ENCODE measurements at regions not wholly inside any gene's neighbourhood (a gene's known extent, or its start where the extent isn't known, plus 50 kb on each side); places are given as distances from the start of the nearest gene placed in this dataset.
A peak's percentile ranks its signal among the peaks of the same experiment; 100 is the strongest.

GRCh38 chr2:155250800-155251199, 552.3 kb downstream of the KCNJ3 start:
- no peaks in the 10 kb centered on the region for H3K27me3 ChIP-seq (ENCODE audit: low read depth)
- H3K4me3 ChIP-seq = no peak overlapping the region
- H3K36me3 ChIP-seq = no peaks in the 10 kb centered on the region
- intact Hi-C loops (cut with micrococcal nuclease) = no loop called here
- no peaks in the 10 kb centered on the region for H3K9me3 ChIP-seq (replicated peaks)
- no peak for DNase-seq
- peak; percentile 25 for TF ChIP-seq CTCF (IDR thresholded peaks at IDR 0.05; ENCODE audit: borderline replicate concordance)
- H3K27ac ChIP-seq (replicated peaks) = no peak overlapping the region
- no peaks in the 10 kb centered on the region for H3K4me1 ChIP-seq

- Histone ChIP-seq H3K36me3 (no peaks in the 10 kb centered on the region), H3K27ac (replicated peaks) (no peak overlapping the region), H3K9me3 (replicated peaks) (no peaks in the 10 kb centered on the region), H3K27me3 (ENCODE audit: low read depth) (no peaks in the 10 kb centered on the region), H3K4me1 (no peaks in the 10 kb centered on the region), H3K4me3 (no peak overlapping the region)
- intact Hi-C loops (cut with micrococcal nuclease) = no loop called here
- no peak for DNase-seq
- TF ChIP-seq CTCF (IDR thresholded peaks at IDR 0.05; ENCODE audit: borderline replicate concordance) = no peak
Measured at GRCh38 chr2:155240176-155240575, 541.7 kb downstream of the KCNJ3 start.

- Histone ChIP-seq H3K4me1 (no peaks in the 10 kb centered on the region), H3K27ac (replicated peaks) (no peak overlapping the region), H3K36me3 (no peaks in the 10 kb centered on the region), H3K9me3 (replicated peaks) (no peaks in the 10 kb centered on the region), H3K27me3 (ENCODE audit: low read depth) (no peaks in the 10 kb centered on the region), H3K4me3 (no peak overlapping the region)
- no peak for DNase-seq
- intact Hi-C loops (cut with micrococcal nuclease) = no loop called here
- no peak for TF ChIP-seq CTCF (IDR thresholded peaks at IDR 0.05; ENCODE audit: borderline replicate concordance)
Measured at GRCh38 chr2:155235710-155236109, 537.2 kb downstream of the KCNJ3 start.

GRCh38 chr2:155223781-155224406, 525.4 kb downstream of the KCNJ3 start:
- DNase-seq = no peak
- H3K36me3 ChIP-seq = no peaks in the 10 kb centered on the region
- no peaks in the 10 kb centered on the region for H3K9me3 ChIP-seq (replicated peaks)
- peak; percentile 50 for TF ChIP-seq CTCF (IDR thresholded peaks at IDR 0.05; ENCODE audit: borderline replicate concordance)
- no peak overlapping the region for H3K4me3 ChIP-seq
- H3K27me3 ChIP-seq (ENCODE audit: low read depth) = no peaks in the 10 kb centered on the region
- no peaks in the 10 kb centered on the region for H3K4me1 ChIP-seq
- intact Hi-C loops (cut with micrococcal nuclease) = loop anchor here (10.0 kb wide), 1 partner anchor 789 kb away; no protein-coding TSS in a partner anchor
- H3K27ac ChIP-seq (replicated peaks) = no peak overlapping the region

GRCh38 chr2:155218945-155219344, 520.5 kb downstream of the KCNJ3 start:
- H3K4me3 ChIP-seq = no peak overlapping the region
- no peak for DNase-seq
- intact Hi-C loops (cut with micrococcal nuclease) = no loop called here

More at GRCh38 chr2:155218945-155219344, 520.5 kb downstream of the KCNJ3 start:
- no peaks in the 10 kb centered on the region for H3K4me1 ChIP-seq
- TF ChIP-seq CTCF (IDR thresholded peaks at IDR 0.05; ENCODE audit: borderline replicate concordance) = no peak
- H3K9me3 ChIP-seq (replicated peaks) = no peaks in the 10 kb centered on the region
- H3K27ac ChIP-seq (replicated peaks) = no peak overlapping the region
- no peaks in the 10 kb centered on the region for H3K36me3 ChIP-seq
- no peaks in the 10 kb centered on the region for H3K27me3 ChIP-seq (ENCODE audit: low read depth)

Data from left ventricle myocardium inferior (tissue), 1 donor.